ENCODE measurements at regions not wholly inside any gene's neighbourhood (a gene's known extent, or its start where the extent isn't known, plus 50 kb on each side); places are given as distances from the start of the nearest gene placed in this dataset.
"Not testable (repeated sequence)": the region's sequence is repeated elsewhere in the genome, so short reads cannot be mapped to it uniquely, and the experiment has no call there.

- no peak for DNase-seq
These were observed 90.3 kb downstream of the RTP5 start for GRCh38 chr2:241959751-241960269.

- no peak for DNase-seq
These were observed 91.9 kb downstream of the RTP5 start for GRCh38 chr2:241961454-241961853.

GRCh38 chr2:241964133-241964532 is 94.6 kb downstream of the RTP5 start:
- DNase-seq: no peak

- DNase-seq: no peak
These were observed 96.4 kb downstream of the RTP5 start for GRCh38 chr2:241965931-241966412.

- DNase-seq: no peak
These were observed 97.3 kb downstream of the RTP5 start for GRCh38 chr2:241966647-241967466.

GRCh38 chr2:241967467-241968144 is 98.1 kb downstream of the RTP5 start:
- no peak for DNase-seq

- DNase-seq: no peak
These were observed 98.9 kb downstream of the RTP5 start for GRCh38 chr2:241968417-241968816.

- not testable (repeated sequence) for DNase-seq
These were observed 99.7 kb downstream of the RTP5 start for GRCh38 chr2:241969182-241969581.

GRCh38 chr2:241970716-241971115 is 101.2 kb downstream of the RTP5 start:
- DNase-seq: no peak

GRCh38 chr2:241974096-241974495 is 104.6 kb downstream of the RTP5 start:
- no peak for DNase-seq

- DNase-seq: no peak
These were observed 105.5 kb downstream of the RTP5 start for GRCh38 chr2:241974851-241975592.

- DNase-seq: no peak
These were observed 106.2 kb downstream of the RTP5 start for GRCh38 chr2:241975593-241976284.

- DNase-seq: no peak
These were observed 106.8 kb downstream of the RTP5 start for GRCh38 chr2:241976296-241976695.

- DNase-seq: no peak
These were observed 108.2 kb downstream of the RTP5 start for GRCh38 chr2:241977557-241978300.

- no peak for DNase-seq
These were observed 109.1 kb downstream of the RTP5 start for GRCh38 chr2:241978670-241979069.

- DNase-seq: no peak
These were observed 110.7 kb downstream of the RTP5 start for GRCh38 chr2:241980193-241980592.

- DNase-seq: no peak
These were observed 111.7 kb downstream of the RTP5 start for GRCh38 chr2:241981076-241981700.

GRCh38 chr2:241982706-241983570 is 113.4 kb downstream of the RTP5 start:
- no peak for DNase-seq

- no peak for DNase-seq
These were observed 114.2 kb downstream of the RTP5 start for GRCh38 chr2:241983571-241984270.

- no peak for DNase-seq
These were observed 114.7 kb downstream of the RTP5 start for GRCh38 chr2:241984271-241984655.

Data from NCI-H146 (cell line).